Ovary (tissue), 3 donors: ENCODE measurements at regions not wholly inside any gene's neighbourhood (a gene's known extent, or its start where the extent isn't known, plus 50 kb on each side); places are given as distances from the start of the nearest gene placed in this dataset.

Source experiments
- CTCF ChIP-seq, 3 donors: fragments of 450-650 bp in 2 of 3; fragments of 200-600 bp in 1 of 3; IDR thresholded peaks; one replicate each; pipeline versions ENCODE4 v1.5.1 to v1.8.0; 2016 to 2022; ENCODE audit warnings: antibody characterized with exemption in 3 of 3, mild to moderate bottlenecking in 1 of 3
- EP300 ChIP-seq: sonication (generic); formaldehyde crosslinking; IDR thresholded peaks from one replicate; pipeline ENCODE4 v1.6.1; 2017; ENCODE audit warnings: antibody characterized with exemption
- POLR2A ChIP-seq: fragments of 450-650 bp; IDR thresholded peaks from one replicate; pipeline ENCODE4 v1.6.1; 2017; ENCODE audit warnings: antibody characterized with exemption, mild to moderate bottlenecking, moderate library complexity
- donor health status: DM: no; HTN: no; CAD: no.

DNA sequence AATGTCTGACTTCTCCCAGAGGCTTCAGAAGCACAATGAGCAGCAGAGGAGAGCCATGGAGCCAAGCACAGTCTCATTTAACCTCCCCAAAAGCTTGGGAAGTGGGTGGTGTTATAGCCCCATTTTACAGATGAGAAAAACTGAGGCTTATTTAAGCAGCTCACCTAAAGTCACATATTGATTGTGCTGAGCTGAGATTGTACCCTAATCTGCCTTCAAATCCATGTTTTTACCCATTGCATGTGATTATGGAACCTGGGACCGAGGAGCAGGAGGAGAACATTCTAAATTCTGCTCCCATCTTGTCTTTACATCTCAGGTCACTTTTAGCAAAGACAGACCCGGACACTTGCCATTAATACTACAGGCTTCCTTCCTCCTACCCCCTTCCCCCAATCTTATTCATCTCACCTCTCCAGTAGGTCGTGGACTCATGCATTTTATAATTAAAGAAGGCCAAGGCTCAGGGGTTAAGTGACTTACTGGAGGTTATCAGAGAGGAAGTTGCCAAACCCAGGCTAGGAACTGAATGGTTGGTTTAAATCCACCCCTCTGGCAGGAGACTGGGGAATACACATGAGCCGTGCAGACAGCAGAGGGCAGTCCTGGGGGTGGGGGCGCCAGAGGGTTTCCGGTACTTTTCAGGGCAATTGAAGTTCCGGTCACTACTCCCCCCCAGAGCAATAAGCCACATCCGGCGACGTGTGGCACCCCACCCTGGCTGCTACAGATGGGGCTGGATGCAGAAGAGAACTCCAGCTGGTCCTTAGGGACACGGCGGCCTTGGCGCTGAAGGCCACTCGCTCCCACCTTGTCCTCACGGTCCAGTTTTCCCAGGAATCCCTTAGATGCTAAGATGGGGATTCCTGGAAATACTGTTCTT is 51.0 kb upstream of the IL17B start:
- TF ChIP-seq CTCF (IDR thresholded peaks at IDR 0.05) (peak in 2 of 3 donors; percentile 20 to 38), POLR2A (no peak), EP300 (no peak)
